ENCODE measurements at regions not wholly inside any gene's neighbourhood (a gene's known extent, or its start where the extent isn't known, plus 50 kb on each side); places are given as distances from the start of the nearest gene placed in this dataset.

- DNase-seq: no peak
- no peak overlapping the region for H3K14ac ChIP-seq (ENCODE audit: low read length in 2 of 2)
- H3K4me3 ChIP-seq (ENCODE audit: insufficient read depth in 1 of 2, low read depth in 1 of 2, low read length in 2 of 2): peak overlapping the region in 1 of 2 experiments; percentile 89
- H3K36me3 ChIP-seq (ENCODE audit: control insufficient read depth in 1 of 2, insufficient read depth in 2 of 2, low read depth in 1 of 2, low read length in 2 of 2): no peaks in the 10 kb centered on the region
- no peak overlapping the region for H3K4ac ChIP-seq (ENCODE audit: low read depth in 1 of 2, low read length in 2 of 2)
- no peak overlapping the region for H3K27ac ChIP-seq (ENCODE audit: low read length, poor library complexity, severe bottlenecking)
- no peak overlapping the region for H2AFZ ChIP-seq (ENCODE audit: low read depth, low read length)
- no peak overlapping the region for H4K91ac ChIP-seq (ENCODE audit: low read length)
- WGBS: 0% methylated on average over 1 of the region's 2 CpGs
- peaks cover 3% of the 10 kb centered on the region for H3K4me1 ChIP-seq (ENCODE audit: control insufficient read depth, insufficient read depth, low read depth, low read length)
- peak overlapping the region; percentile 28 for H3K4me2 ChIP-seq (ENCODE audit: low read length, poor library complexity, severe bottlenecking)
- H3K9me3 ChIP-seq (ENCODE audit: control insufficient read depth, low read length): no peaks in the 10 kb centered on the region
- no peak overlapping the region for H2BK15ac ChIP-seq (ENCODE audit: low read depth, poor library complexity, severe bottlenecking)
- no peak overlapping the region for H4K8ac ChIP-seq (ENCODE audit: low read length)
- no peak overlapping the region for H2BK5ac ChIP-seq (ENCODE audit: low read depth, low read length, poor library complexity, severe bottlenecking)
- peak overlapping the region; percentile 93 for H3K9ac ChIP-seq (ENCODE audit: low read length)
- no peak overlapping the region for H3K18ac ChIP-seq (ENCODE audit: low read depth in 1 of 2, low read length in 2 of 2)
- H3K27me3 ChIP-seq (ENCODE audit: control insufficient read depth in 1 of 2, insufficient read depth in 1 of 2, low read length in 2 of 2): peaks cover 0 to 48% of the 10 kb centered on the region in 2 experiments
- H2AK5ac ChIP-seq (ENCODE audit: low read length, severe bottlenecking): no peak overlapping the region
- H3K79me1 ChIP-seq (replicated peaks; ENCODE audit: low read length, poor library complexity, severe bottlenecking): no peaks in the 10 kb centered on the region
- no peak overlapping the region for H2BK120ac ChIP-seq (ENCODE audit: low read depth, low read length)
- no peak overlapping the region for H2BK12ac ChIP-seq (ENCODE audit: low read length in 2 of 2)
- no peak overlapping the region for H3K23ac ChIP-seq (ENCODE audit: low read length in 2 of 2)
Measured at GRCh38 chrX:52261125-52261462, 76.4 kb downstream of the MAGED4 start.

GRCh38 chrX:52261463-52262194 lies 76.9 kb downstream of the MAGED4 start:
- peaks cover 0 to 50% of the 10 kb centered on the region in 2 experiments for H3K27me3 ChIP-seq (ENCODE audit: control insufficient read depth in 1 of 2, insufficient read depth in 1 of 2, low read length in 2 of 2)
- H4K91ac ChIP-seq (ENCODE audit: low read length): peak overlapping the region; percentile 68
- H3K18ac ChIP-seq (ENCODE audit: low read depth in 1 of 2, low read length in 2 of 2): peak overlapping the region; percentile 90 to 91
- H2BK120ac ChIP-seq (ENCODE audit: low read depth, low read length): no peak overlapping the region
- H3K36me3 ChIP-seq (ENCODE audit: control insufficient read depth in 1 of 2, insufficient read depth in 2 of 2, low read depth in 1 of 2, low read length in 2 of 2): no peaks in the 10 kb centered on the region
- peak overlapping the region; percentile 81 for H2AFZ ChIP-seq (ENCODE audit: low read depth, low read length)
- H3K4me3 ChIP-seq (ENCODE audit: insufficient read depth in 1 of 2, low read depth in 1 of 2, low read length in 2 of 2): peak overlapping the region; percentile 67 to 89
- no peaks in the 10 kb centered on the region for H3K9me3 ChIP-seq (ENCODE audit: control insufficient read depth, low read length)
- peak; percentile 85 for DNase-seq
- peak overlapping the region in 1 of 2 experiments; percentile 39 for H2BK12ac ChIP-seq (ENCODE audit: low read length in 2 of 2)
- no peak overlapping the region for H2AK5ac ChIP-seq (ENCODE audit: low read length, severe bottlenecking)
- peak overlapping the region; percentile 93 for H3K9ac ChIP-seq (ENCODE audit: low read length)
- peak overlapping the region; percentile 91 for H3K4me2 ChIP-seq (ENCODE audit: low read length, poor library complexity, severe bottlenecking)
- WGBS: under 1% methylated on average over 34 of the region's 41 CpGs
- H3K27ac ChIP-seq (ENCODE audit: low read length, poor library complexity, severe bottlenecking): peak overlapping the region; percentile 97
- peak overlapping the region in 1 of 2 experiments; percentile 81 for H3K14ac ChIP-seq (ENCODE audit: low read length in 2 of 2)
- peak overlapping the region; percentile 94 for H4K8ac ChIP-seq (ENCODE audit: low read length)
- H3K79me1 ChIP-seq (replicated peaks; ENCODE audit: low read length, poor library complexity, severe bottlenecking): no peaks in the 10 kb centered on the region
- H3K4me1 ChIP-seq (ENCODE audit: control insufficient read depth, insufficient read depth, low read depth, low read length): peaks cover 3% of the 10 kb centered on the region
- H2BK15ac ChIP-seq (ENCODE audit: low read depth, poor library complexity, severe bottlenecking): no peak overlapping the region
- H2BK5ac ChIP-seq (ENCODE audit: low read depth, low read length, poor library complexity, severe bottlenecking): no peak overlapping the region
- H3K4ac ChIP-seq (ENCODE audit: low read depth in 1 of 2, low read length in 2 of 2): peak overlapping the region in 1 of 2 experiments; percentile 73
- H3K23ac ChIP-seq (ENCODE audit: low read length in 2 of 2): no peak overlapping the region

GRCh38 chrX:52262195-52262546 lies 77.5 kb downstream of the MAGED4 start:
- Histone ChIP-seq H3K9me3 (ENCODE audit: control insufficient read depth, low read length) (no peaks in the 10 kb centered on the region), H2AK5ac (ENCODE audit: low read length, severe bottlenecking) (no peak overlapping the region), H3K4me2 (ENCODE audit: low read length, poor library complexity, severe bottlenecking) (peak overlapping the region; percentile 91), H3K4me1 (ENCODE audit: control insufficient read depth, insufficient read depth, low read depth, low read length) (peaks cover 3% of the 10 kb centered on the region), H3K27me3 (ENCODE audit: control insufficient read depth in 1 of 2, insufficient read depth in 1 of 2, low read length in 2 of 2) (peaks cover 0 to 44% of the 10 kb centered on the region in 2 experiments), H4K91ac (ENCODE audit: low read length) (peak overlapping the region; percentile 68), H3K4ac (ENCODE audit: low read depth in 1 of 2, low read length in 2 of 2) (peak overlapping the region in 1 of 2 experiments; percentile 73), H3K18ac (ENCODE audit: low read depth in 1 of 2, low read length in 2 of 2) (peak overlapping the region; percentile 90 to 91), H3K79me1 (replicated peaks; ENCODE audit: low read length, poor library complexity, severe bottlenecking) (no peaks in the 10 kb centered on the region), H2BK5ac (ENCODE audit: low read depth, low read length, poor library complexity, severe bottlenecking) (no peak overlapping the region), H3K4me3 (ENCODE audit: insufficient read depth in 1 of 2, low read depth in 1 of 2, low read length in 2 of 2) (peak overlapping the region; percentile 67 to 89), H3K23ac (ENCODE audit: low read length in 2 of 2) (no peak overlapping the region), H2AFZ (ENCODE audit: low read depth, low read length) (peak overlapping the region; percentile 81), H3K14ac (ENCODE audit: low read length in 2 of 2) (peak overlapping the region in 1 of 2 experiments; percentile 81), H2BK12ac (ENCODE audit: low read length in 2 of 2) (peak overlapping the region in 1 of 2 experiments; percentile 39), H2BK120ac (ENCODE audit: low read depth, low read length) (no peak overlapping the region), H3K27ac (ENCODE audit: low read length, poor library complexity, severe bottlenecking) (no peak overlapping the region), H3K9ac (ENCODE audit: low read length) (peak overlapping the region; percentile 93), H4K8ac (ENCODE audit: low read length) (peak overlapping the region; percentile 94), H2BK15ac (ENCODE audit: low read depth, poor library complexity, severe bottlenecking) (no peak overlapping the region), H3K36me3 (ENCODE audit: control insufficient read depth in 1 of 2, insufficient read depth in 2 of 2, low read depth in 1 of 2, low read length in 2 of 2) (no peaks in the 10 kb centered on the region)
- WGBS: 13% methylated on average over 19 of the region's 19 CpGs
- no peak for DNase-seq

- H3K27ac ChIP-seq (ENCODE audit: low read length, poor library complexity, severe bottlenecking): no peak overlapping the region
- DNase-seq: no peak
- peaks cover 0 to 33% of the 10 kb centered on the region in 2 experiments for H3K27me3 ChIP-seq (ENCODE audit: control insufficient read depth in 1 of 2, insufficient read depth in 1 of 2, low read length in 2 of 2)
- H3K79me1 ChIP-seq (replicated peaks; ENCODE audit: low read length, poor library complexity, severe bottlenecking): no peaks in the 10 kb centered on the region
- peaks cover 3% of the 10 kb centered on the region for H3K4me1 ChIP-seq (ENCODE audit: control insufficient read depth, insufficient read depth, low read depth, low read length)
- H2BK5ac ChIP-seq (ENCODE audit: low read depth, low read length, poor library complexity, severe bottlenecking): no peak overlapping the region
- H4K91ac ChIP-seq (ENCODE audit: low read length): no peak overlapping the region
- 97% methylated on average over 5 of the region's 5 CpGs for WGBS
- H3K23ac ChIP-seq (ENCODE audit: low read length in 2 of 2): no peak overlapping the region
- H3K18ac ChIP-seq (ENCODE audit: low read depth in 1 of 2, low read length in 2 of 2): no peak overlapping the region
- H3K4me3 ChIP-seq (ENCODE audit: insufficient read depth in 1 of 2, low read depth in 1 of 2, low read length in 2 of 2): no peak overlapping the region
- no peaks in the 10 kb centered on the region for H3K36me3 ChIP-seq (ENCODE audit: control insufficient read depth in 1 of 2, insufficient read depth in 2 of 2, low read depth in 1 of 2, low read length in 2 of 2)
- no peak overlapping the region for H2AK5ac ChIP-seq (ENCODE audit: low read length, severe bottlenecking)
- no peak overlapping the region for H2BK12ac ChIP-seq (ENCODE audit: low read length in 2 of 2)
- no peak overlapping the region for H4K8ac ChIP-seq (ENCODE audit: low read length)
- H2BK120ac ChIP-seq (ENCODE audit: low read depth, low read length): no peak overlapping the region
- no peak overlapping the region for H2AFZ ChIP-seq (ENCODE audit: low read depth, low read length)
- no peaks in the 10 kb centered on the region for H3K9me3 ChIP-seq (ENCODE audit: control insufficient read depth, low read length)
- no peak overlapping the region for H3K4ac ChIP-seq (ENCODE audit: low read depth in 1 of 2, low read length in 2 of 2)
- no peak overlapping the region for H3K9ac ChIP-seq (ENCODE audit: low read length)
- H3K14ac ChIP-seq (ENCODE audit: low read length in 2 of 2): no peak overlapping the region
- H3K4me2 ChIP-seq (ENCODE audit: low read length, poor library complexity, severe bottlenecking): no peak overlapping the region
- no peak overlapping the region for H2BK15ac ChIP-seq (ENCODE audit: low read depth, poor library complexity, severe bottlenecking)
Measured at GRCh38 chrX:52263417-52263816, 78.7 kb downstream of the MAGED4 start.

Measured in mesenchymal stem cell (in vitro differentiated cells and primary cell).